Activated CD4-positive, alpha-beta T cell treated with anti-CD3 and anti-CD28 coated beads, Interleukin-2, amount 50 U/mL, for 48 hours (primary cell): ENCODE measurements at regions not wholly inside any gene's neighbourhood (a gene's known extent, or its start where the extent isn't known, plus 50 kb on each side); places are given as distances from the start of the nearest gene placed in this dataset.
"Not testable (repeated sequence)": the region's sequence is repeated elsewhere in the genome, so short reads cannot be mapped to it uniquely, and the experiment has no call there.

ENCODE experiments used
- DNase-seq, 2 experiments: peaks; one replicate each; pipeline ENCODE4 v3.0.0-alpha.2; 2020

GRCh38 chr19:13652810-13653590 lies 111.3 kb upstream of the MRI1 start:
- no peak for DNase-seq

DNA sequence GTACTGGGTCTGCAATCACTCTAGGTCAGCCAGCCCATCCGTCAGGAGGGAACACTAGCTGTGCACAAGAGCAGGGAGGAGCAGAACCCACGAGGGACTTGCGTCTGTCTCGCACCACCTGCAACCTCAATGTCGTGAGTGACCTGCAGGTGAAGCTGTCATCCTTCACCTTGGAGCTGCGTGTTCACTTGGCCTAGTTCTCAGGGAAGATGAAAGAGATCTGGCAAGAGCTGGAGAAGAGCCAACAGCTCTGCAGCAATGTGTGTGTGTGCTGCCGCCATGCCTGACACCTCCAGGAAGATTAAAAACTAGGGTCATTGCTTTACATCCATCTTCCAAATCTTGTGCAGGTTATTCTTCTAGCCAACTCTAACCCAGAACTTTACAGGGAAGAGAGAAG lies 117.6 kb upstream of the MRI1 start:
- no peak for DNase-seq

- DNase-seq = no peak
These were observed 119.7 kb upstream of the MRI1 start for GRCh38 chr19:13644645-13645044.

GRCh38 chr19:13640611-13641010 lies 123.7 kb upstream of the MRI1 start:
- no peak for DNase-seq

DNA sequence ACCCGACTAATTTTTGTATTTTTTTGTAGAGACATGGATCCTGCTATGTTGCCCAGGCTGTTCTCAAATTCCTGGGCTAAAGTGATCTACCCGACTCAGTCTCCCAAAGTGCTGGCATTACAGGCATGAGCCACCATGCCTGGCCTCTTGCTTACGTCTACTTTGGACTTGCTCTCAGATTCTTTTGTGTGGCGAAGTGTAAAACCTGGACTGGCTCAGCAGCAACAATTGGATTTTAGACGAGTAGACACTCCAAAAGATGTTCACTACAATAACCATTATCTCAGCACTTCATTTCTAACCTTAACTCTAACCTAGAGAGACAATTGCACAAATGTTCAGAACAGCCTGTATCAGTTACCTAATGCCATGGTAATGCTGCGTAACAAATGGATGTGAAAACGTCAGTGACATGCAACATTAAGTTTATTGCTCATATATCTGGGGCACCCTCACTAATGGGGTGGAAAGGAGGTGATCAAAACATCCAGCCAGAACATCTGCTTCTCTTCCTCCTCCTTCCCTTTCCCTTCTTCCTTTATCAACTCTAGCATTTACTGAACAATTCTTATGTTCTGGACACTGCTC lies 124.9 kb upstream of the MRI1 start:
- no peak for DNase-seq

DNA sequence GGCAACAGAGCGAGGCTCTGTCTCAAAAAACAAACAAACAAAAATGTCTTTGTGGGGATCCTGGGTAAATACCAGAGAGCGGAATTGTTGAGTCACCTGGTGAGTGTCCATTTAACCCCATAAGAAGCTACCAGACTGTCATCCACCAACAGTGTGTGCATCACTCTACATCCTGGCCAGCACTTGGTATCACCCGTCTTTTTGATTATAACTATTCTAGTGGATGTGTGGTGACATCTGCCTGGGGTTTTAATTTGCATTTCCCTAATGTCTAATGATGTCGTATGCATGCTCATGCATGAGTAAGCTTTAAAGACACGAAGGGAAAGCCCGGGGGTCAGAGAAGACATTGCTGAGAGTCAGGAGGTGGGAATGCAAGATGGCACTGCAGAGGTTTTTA lies 126.7 kb upstream of the MRI1 start:
- DNase-seq = no peak

GRCh38 chr19:13634658-13635057 lies 128.4 kb upstream of the CACNA1A start:
- DNase-seq = no peak

GRCh38 chr19:13633522-13633922 lies 127.2 kb upstream of the CACNA1A start:
- DNase-seq = no peak

DNA sequence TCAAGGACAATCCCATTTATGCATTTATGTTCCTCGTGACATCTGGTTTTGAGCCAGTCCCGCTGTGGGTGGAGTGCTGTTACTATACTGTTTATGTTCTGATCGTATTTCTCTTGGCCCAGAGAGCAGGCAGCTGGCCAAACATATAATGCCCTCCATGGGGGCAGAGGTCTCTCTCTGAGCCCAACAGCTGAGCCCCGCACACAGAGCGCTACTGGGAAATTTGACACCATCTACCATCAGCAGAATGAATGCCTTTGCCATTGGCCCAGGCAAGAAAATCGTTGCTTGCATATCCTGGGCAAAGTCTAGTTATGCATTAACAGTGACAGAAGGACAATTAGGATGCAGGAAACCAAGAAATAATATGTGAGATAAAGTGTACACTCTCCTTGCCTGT lies 126.8 kb upstream of the CACNA1A start:
- no peak for DNase-seq

DNA sequence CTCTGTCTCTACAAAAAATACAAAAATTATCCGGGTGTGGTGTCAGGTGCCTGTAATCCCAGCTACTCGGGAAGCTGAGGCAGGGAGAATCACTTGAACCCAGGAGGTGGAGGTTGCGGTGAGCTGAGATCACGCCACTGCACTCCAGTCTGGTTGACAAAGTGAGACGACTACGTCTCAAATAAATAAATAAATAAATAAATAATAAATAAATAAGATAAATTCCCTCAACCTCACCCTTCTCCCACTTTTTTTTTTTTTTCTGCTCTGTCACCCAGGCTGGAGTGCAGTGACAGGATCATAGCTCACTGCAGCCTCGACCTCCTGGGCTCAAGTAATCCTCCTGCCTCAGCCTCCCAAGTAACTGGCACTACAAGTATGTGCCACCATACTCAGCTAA lies 125.9 kb upstream of the CACNA1A start:
- not testable (repeated sequence) for DNase-seq

- DNase-seq = peak in 1 of 2 experiments; percentile 12
These were observed 123.5 kb upstream of the CACNA1A start for GRCh38 chr19:13629687-13630357.

DNA sequence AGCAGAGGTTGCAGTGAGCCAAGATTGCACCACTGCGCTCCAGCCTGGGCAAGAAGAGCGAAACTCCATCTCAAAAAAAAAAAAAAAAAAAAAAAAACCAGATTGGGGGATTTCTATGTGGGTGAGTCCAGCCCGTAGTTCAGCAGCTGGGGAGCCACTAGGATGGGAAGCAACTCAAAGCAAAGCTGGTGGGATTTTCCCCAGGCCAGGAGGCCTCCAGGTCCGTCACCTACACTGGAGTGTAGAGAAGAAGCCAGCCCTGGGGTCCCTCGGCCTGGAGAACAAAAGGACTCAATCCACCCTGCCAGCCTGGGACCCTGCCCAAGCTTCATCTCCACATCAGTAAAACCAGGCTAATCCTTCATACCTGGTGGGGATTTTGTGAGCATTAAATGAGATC lies 121.3 kb upstream of the CACNA1A start:
- no peak for DNase-seq

GRCh38 chr19:13623716-13624710 lies 117.7 kb upstream of the CACNA1A start:
- DNase-seq = no peak

GRCh38 chr19:13622766-13623715 lies 116.8 kb upstream of the CACNA1A start:
- no peak for DNase-seq

GRCh38 chr19:13621413-13621812 lies 115.1 kb upstream of the CACNA1A start:
- DNase-seq = peak; percentile 68 to 77

GRCh38 chr19:13619203-13619632 lies 112.9 kb upstream of the CACNA1A start:
- DNase-seq = no peak

DNA sequence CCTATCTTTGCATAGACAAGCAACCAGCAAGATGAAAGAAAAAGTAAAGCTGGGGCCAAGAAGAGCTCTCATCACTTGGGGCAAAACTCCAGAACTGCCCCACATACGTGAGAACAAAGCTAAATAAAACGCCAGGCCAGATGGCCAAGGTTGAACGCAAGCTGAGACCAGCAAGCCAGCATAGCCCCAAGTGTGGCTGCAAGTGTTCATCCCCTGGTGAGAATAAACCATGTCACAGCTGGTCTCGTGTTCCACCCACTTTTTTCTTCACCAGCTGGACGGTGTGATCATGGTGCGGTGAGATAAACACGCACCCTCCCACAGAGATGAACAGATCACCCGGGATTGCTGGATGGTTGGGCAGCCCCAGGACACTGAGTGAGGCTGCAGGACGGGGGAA lies 109.6 kb upstream of the CACNA1A start:
- DNase-seq = no peak

GRCh38 chr19:13613447-13613846 lies 107.2 kb upstream of the CACNA1A start:
- DNase-seq = no peak

DNA sequence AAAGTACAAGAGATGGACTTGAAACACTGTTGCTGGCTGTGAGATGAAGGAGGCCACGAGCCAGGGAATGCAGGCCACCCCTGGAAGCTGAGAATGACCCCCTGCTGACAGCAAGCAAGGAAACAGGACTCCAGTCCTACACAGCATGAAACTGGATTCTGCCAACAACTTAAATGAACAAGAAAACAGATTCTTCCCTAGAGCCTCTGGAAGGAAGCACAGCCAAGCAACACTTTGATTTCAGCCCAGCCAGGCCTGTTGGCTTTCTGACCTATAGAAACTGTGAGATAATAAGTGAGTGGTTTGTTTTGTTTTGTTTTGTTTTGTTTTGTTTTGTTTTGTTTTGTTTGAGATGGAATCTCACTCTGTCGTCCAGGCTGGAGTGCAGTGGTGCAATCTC lies 105.3 kb upstream of the CACNA1A start:
- no peak for DNase-seq

GRCh38 chr19:13610039-13610691 lies 103.9 kb upstream of the CACNA1A start:
- DNase-seq = no peak

- no peak for DNase-seq
These were observed 99.9 kb upstream of the CACNA1A start for GRCh38 chr19:13606156-13606555.
